Left ventricle myocardium inferior (tissue), 1 donor: ENCODE measurements at regions not wholly inside any gene's neighbourhood (a gene's known extent, or its start where the extent isn't known, plus 50 kb on each side); places are given as distances from the start of the nearest gene placed in this dataset.

Experiments
- DNase-seq: peaks from one replicate; pipeline ENCODE4 v3.0.0-alpha.2; 2020
- H3K27ac ChIP-seq: fragments of 200-600 bp; replicated peaks from 2 replicates; pipeline ENCODE4 v1.8.0; 2021
- H3K27me3 ChIP-seq: fragments of 200-600 bp; 2 replicates; pipeline ENCODE4 v1.8.0; 2021; ENCODE audit warnings: low read depth
- H3K36me3 ChIP-seq: fragments of 200-600 bp; 2 replicates; pipeline ENCODE4 v1.8.0; 2021
- H3K4me1 ChIP-seq: fragments of 200-600 bp; 2 replicates; pipeline ENCODE4 v1.8.0; 2021
- H3K4me3 ChIP-seq: fragments of 200-600 bp; 2 replicates; pipeline ENCODE4 v1.8.0; 2021; ENCODE audit warnings: mild to moderate bottlenecking, moderate library complexity
- H3K9me3 ChIP-seq: fragments of 200-600 bp; replicated peaks from 2 replicates; pipeline ENCODE4 v1.8.0; 2021
- intact Hi-C: fragments of 100-400 bp; cut with micrococcal nuclease; formaldehyde crosslinking; loops from one replicate; pipeline ENCODE4 v1.11.0; 2022
- TF ChIP-seq, protein P1 (sequence below): fragments of 200-600 bp; IDR thresholded peaks from 2 replicates; pipeline ENCODE4 v1.8.0; 2021; ENCODE audit warnings: antibody characterized with exemption, mild to moderate bottlenecking, borderline replicate concordance
- donor health status: DM: no; HTN: yes; CAD: no; lungs with severe emphysema.

DNA sequence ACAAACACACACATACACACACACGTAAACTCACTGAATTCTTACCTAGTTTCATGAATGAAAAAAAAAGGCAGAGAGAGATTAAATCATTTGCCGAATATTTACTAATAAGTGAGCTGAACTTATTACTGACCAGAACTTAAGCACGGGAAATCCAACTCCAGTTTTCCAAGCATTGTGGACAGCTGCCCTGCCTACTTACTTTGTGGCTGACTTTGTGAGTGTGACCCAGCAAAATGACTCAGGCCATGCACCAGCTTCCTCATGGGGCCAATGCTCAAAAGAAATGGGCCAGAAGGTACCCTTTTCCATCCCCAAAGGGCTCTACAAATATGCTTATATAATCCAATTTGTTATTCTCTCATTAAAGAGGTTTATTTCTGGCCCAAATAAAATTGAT, 87.4 kb upstream of the RHOBTB1 start:
- Histone ChIP-seq H3K9me3 (no peaks in the 10 kb centered on the region), H3K27me3 (no peaks in the 10 kb centered on the region), H3K36me3 (no peaks in the 10 kb centered on the region), H3K27ac (no peak overlapping the region), H3K4me3 (no peak overlapping the region), H3K4me1 (no peaks in the 10 kb centered on the region)
- TF ChIP-seq, protein P1, sequence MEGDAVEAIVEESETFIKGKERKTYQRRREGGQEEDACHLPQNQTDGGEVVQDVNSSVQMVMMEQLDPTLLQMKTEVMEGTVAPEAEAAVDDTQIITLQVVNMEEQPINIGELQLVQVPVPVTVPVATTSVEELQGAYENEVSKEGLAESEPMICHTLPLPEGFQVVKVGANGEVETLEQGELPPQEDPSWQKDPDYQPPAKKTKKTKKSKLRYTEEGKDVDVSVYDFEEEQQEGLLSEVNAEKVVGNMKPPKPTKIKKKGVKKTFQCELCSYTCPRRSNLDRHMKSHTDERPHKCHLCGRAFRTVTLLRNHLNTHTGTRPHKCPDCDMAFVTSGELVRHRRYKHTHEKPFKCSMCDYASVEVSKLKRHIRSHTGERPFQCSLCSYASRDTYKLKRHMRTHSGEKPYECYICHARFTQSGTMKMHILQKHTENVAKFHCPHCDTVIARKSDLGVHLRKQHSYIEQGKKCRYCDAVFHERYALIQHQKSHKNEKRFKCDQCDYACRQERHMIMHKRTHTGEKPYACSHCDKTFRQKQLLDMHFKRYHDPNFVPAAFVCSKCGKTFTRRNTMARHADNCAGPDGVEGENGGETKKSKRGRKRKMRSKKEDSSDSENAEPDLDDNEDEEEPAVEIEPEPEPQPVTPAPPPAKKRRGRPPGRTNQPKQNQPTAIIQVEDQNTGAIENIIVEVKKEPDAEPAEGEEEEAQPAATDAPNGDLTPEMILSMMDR = no peak
- intact Hi-C loops = no loop called here
- no peak for DNase-seq

DNA sequence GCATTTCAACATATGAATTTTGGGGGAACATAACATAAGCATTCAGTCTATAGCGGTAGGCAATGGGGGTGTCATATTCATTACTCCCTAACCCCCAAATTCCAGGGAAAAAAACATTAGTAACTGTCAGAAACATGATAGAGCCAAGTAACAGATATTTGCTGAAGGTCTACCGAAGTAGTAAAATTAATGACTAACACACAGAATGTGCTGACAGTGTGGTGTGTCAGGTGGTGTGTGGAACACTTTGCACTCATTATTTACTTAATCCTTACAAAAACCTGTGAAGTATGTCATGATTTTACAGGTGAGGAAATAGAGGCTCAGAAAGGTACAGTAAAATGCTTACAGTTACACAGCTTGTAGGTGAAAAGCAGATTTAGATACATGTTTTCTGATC, 85.4 kb upstream of the RHOBTB1 start:
- Histone ChIP-seq H3K36me3 (no peaks in the 10 kb centered on the region), H3K9me3 (no peaks in the 10 kb centered on the region), H3K27ac (no peak overlapping the region), H3K27me3 (no peaks in the 10 kb centered on the region), H3K4me1 (no peaks in the 10 kb centered on the region), H3K4me3 (no peak overlapping the region)
- DNase-seq = no peak
- TF ChIP-seq, protein P1 = no peak
- intact Hi-C loops = no loop called here

DNA sequence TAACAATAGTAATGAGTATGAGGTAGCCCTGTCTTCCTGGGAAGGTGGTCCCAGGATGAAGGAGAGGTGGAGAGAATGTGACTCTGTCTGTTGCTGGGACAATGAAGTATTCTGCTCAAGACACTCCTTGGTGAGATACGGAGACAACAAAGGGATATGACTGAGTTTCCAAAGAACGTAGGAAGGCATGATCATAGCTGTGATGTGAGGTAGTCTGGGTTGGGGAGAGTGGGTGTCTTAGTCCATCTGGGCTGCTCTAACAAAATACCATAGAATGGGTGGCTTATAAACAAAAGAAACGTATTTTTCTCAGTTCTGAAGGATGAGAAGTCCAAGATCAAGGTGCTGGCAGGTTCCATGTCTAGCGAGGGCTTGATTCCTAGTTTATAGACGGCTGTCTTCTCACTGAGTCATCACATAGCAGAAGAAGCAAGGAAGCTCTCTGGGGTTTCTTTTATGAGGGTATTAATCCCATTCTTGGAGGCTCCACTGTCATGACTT, 84.9 kb upstream of the RHOBTB1 start:
- H3K27me3 ChIP-seq = no peaks in the 10 kb centered on the region
- H3K4me1 ChIP-seq = no peaks in the 10 kb centered on the region
- TF ChIP-seq, protein P1 = no peak
- H3K9me3 ChIP-seq = no peaks in the 10 kb centered on the region
- H3K27ac ChIP-seq = no peak overlapping the region
- H3K36me3 ChIP-seq = no peaks in the 10 kb centered on the region
- no peak for DNase-seq
- intact Hi-C loops = no loop called here
- H3K4me3 ChIP-seq = no peak overlapping the region

DNA sequence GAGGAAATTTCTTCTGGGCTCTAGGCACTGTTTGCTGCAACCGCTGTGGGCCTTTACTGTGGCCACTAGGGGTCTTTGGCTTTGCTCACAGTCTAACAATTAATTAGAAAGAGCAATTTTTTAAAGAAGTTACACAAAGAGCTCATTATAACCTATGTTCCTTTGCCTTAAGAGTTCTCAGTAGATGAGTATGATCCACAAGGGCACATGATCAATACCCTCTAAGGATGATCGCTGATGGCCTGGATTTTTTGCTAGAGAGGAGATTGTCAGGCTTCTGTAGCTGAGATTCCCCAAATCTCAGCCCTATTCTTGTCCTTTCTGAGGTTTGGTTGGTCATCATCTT, 80.8 kb upstream of the RHOBTB1 start:
- intact Hi-C loops = no loop called here
- no peaks in the 10 kb centered on the region for H3K27me3 ChIP-seq
- TF ChIP-seq, protein P1 = peak; percentile 64
- no peak for DNase-seq
- no peaks in the 10 kb centered on the region for H3K9me3 ChIP-seq
- no peak overlapping the region for H3K27ac ChIP-seq
- no peak overlapping the region for H3K4me3 ChIP-seq
- no peaks in the 10 kb centered on the region for H3K36me3 ChIP-seq
- H3K4me1 ChIP-seq = no peaks in the 10 kb centered on the region

DNA sequence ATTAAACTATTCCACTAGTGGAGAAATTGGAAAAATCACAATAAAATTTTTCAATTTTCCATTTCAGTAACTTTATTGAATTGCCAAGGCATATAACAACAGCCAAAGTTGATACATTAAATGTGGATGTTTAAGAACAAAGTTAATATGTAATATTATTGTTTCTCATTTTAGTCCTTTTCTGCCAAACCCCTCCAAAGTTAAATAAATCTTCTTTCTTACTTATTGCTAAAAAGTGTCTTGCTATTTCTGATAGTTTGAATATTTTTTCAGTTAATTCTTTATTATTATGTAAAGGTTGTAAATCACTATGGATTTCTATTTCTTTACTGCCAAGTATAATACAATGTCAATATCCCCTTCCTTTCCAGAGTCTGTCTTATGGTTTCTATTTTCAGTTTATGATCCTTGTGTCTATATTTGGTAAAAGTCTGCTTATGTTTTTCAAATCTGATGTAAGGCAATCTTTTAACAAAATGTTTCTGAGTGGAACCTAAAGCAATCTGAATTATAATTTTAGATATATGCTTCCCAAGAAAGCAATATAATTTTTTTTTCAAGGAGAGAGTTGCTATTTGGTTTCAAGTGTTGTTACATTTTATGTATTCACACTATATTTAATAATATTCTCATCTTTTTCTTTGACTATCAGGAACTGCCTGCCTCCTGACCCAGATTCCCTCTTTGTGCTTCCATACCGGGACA, 80.3 kb upstream of the RHOBTB1 start:
- no peak for DNase-seq
- intact Hi-C loops = no loop called here
- TF ChIP-seq, protein P1 = no peak
- no peaks in the 10 kb centered on the region for H3K4me1 ChIP-seq
- no peaks in the 10 kb centered on the region for H3K9me3 ChIP-seq
- no peaks in the 10 kb centered on the region for H3K27me3 ChIP-seq
- H3K4me3 ChIP-seq = no peak overlapping the region
- no peak overlapping the region for H3K27ac ChIP-seq
- no peaks in the 10 kb centered on the region for H3K36me3 ChIP-seq
